WTC11 (cell line): ENCODE measurements at regions not wholly inside any gene's neighbourhood (a gene's known extent, or its start where the extent isn't known, plus 50 kb on each side); places are given as distances from the start of the nearest gene placed in this dataset.

Source experiments
- ATAC-seq: fragments of 200-7000 bp; cut with Tn5 transposase; 2 replicates; pipeline ENCODE4 v1.10.0; 2021; ENCODE audit warnings: mild to moderate bottlenecking, moderate library complexity
- CTCF ChIA-PET: fragments of 300-600 bp; sonication (Branson Sonifier 250); formaldehyde crosslinking; loops from one replicate; lab custom pipeline; 2021; ENCODE audit warnings: antibody characterized with exemption; lab: Charles Lee
- POLR2A ChIA-PET: fragments of 350-600 bp; sonication (Branson Sonifier 250); formaldehyde crosslinking; loops from one replicate; lab custom pipeline; 2021; ENCODE audit warnings: antibody characterized with exemption; lab: Charles Lee
- DNase-seq: peaks from one replicate; pipeline ENCODE4 v3.0.0; 2021; ENCODE audit warnings: low spot score
- H3K27ac Mint-ChIP-seq: 2 replicates; pipeline ENCODE4 v1.8.0; 2021; ENCODE audit warnings: mixed read lengths
- H3K27me3 Mint-ChIP-seq: 2 replicates; pipeline ENCODE4 v1.8.0; 2021; ENCODE audit warnings: low read depth, mild to moderate bottlenecking, moderate library complexity, mixed read lengths
- H3K36me3 Mint-ChIP-seq: 2 replicates; pipeline ENCODE4 v1.8.0; 2021; ENCODE audit warnings: mixed read lengths
- H3K4me1 Mint-ChIP-seq: 2 replicates; pipeline ENCODE4 v1.8.0; 2022; ENCODE audit warnings: mixed read lengths
- H3K4me3 Mint-ChIP-seq: 2 replicates; pipeline ENCODE4 v1.8.0; 2021; ENCODE audit warnings: mild to moderate bottlenecking, moderate library complexity, mixed read lengths
- H3K9me3 Mint-ChIP-seq: 2 replicates; pipeline ENCODE4 v1.8.0; 2021; ENCODE audit warnings: mixed read lengths
- AFF4 ChIP-seq: sonication (generic); formaldehyde crosslinking; IDR thresholded peaks from 2 replicates; pipeline ENCODE4 v1.8.1; 2023; ENCODE audit warnings: mild to moderate bottlenecking, missing genetic modification reagents, borderline replicate concordance
- ATF6 ChIP-seq: sonication (generic); formaldehyde crosslinking; IDR thresholded peaks from 2 replicates; pipeline ENCODE4 v1.8.1; 2023; ENCODE audit warnings: mild to moderate bottlenecking, missing genetic modification reagents
- CBFB ChIP-seq: sonication (generic); formaldehyde crosslinking; IDR thresholded peaks from 2 replicates; pipeline ENCODE4 v1.8.1; 2022; ENCODE audit warnings: mild to moderate bottlenecking, low read depth, missing genetic modification reagents
- E2F4 ChIP-seq: sonication (generic); formaldehyde crosslinking; IDR thresholded peaks from 2 replicates; pipeline ENCODE4 v1.8.1; 2022; ENCODE audit warnings: low read depth, mild to moderate bottlenecking, moderate library complexity, missing genetic modification reagents, borderline replicate concordance
- FOXJ3 ChIP-seq: sonication (generic); formaldehyde crosslinking; IDR thresholded peaks from 2 replicates; pipeline ENCODE4 v1.9.0; 2021; ENCODE audit warnings: missing genetic modification reagents, mild to moderate bottlenecking, borderline replicate concordance
- FOXP1 ChIP-seq: sonication (generic); formaldehyde crosslinking; IDR thresholded peaks from 2 replicates; pipeline ENCODE4 v1.8.0; 2022; ENCODE audit warnings: missing genetic modification reagents, mild to moderate bottlenecking, moderate library complexity, borderline replicate concordance
- MLX ChIP-seq: sonication (generic); formaldehyde crosslinking; IDR thresholded peaks from 2 replicates; pipeline ENCODE4 v1.8.1; 2023; ENCODE audit warnings: mild to moderate bottlenecking, missing genetic modification reagents, moderate library complexity
- STAT6 ChIP-seq: sonication (generic); formaldehyde crosslinking; conservative IDR thresholded peaks from 2 replicates; pipeline ENCODE4 v1.8.1; 2023; ENCODE audit warnings: mild to moderate bottlenecking, low read depth, missing genetic modification reagents, moderate library complexity
- USF1 ChIP-seq: sonication (generic); formaldehyde crosslinking; IDR thresholded peaks from 2 replicates; pipeline ENCODE4 v1.8.0; 2022; ENCODE audit warnings: mild to moderate bottlenecking, missing genetic modification reagents
- USF2 ChIP-seq: sonication (generic); formaldehyde crosslinking; IDR thresholded peaks from 2 replicates; pipeline ENCODE4 v1.8.1; 2023; ENCODE audit warnings: mild to moderate bottlenecking, missing genetic modification reagents, moderate library complexity
- ZBTB21 ChIP-seq: sonication (generic); formaldehyde crosslinking; IDR thresholded peaks from 2 replicates; pipeline ENCODE4 v1.8.1; 2023; ENCODE audit warnings: mild to moderate bottlenecking, missing genetic modification reagents, borderline replicate concordance
- ZNF281 ChIP-seq: sonication (generic); formaldehyde crosslinking; IDR thresholded peaks from 2 replicates; pipeline ENCODE4 v1.8.0; 2023; ENCODE audit warnings: mild to moderate bottlenecking, missing genetic modification reagents
- ZNF416 ChIP-seq: fragments of 250-450 bp; sonication (Bioruptor Pico); IDR thresholded peaks from 2 replicates; pipeline ENCODE4 v1.9.0; 2021; ENCODE audit warnings: mild to moderate bottlenecking, inconsistent platforms
- ZSCAN18 ChIP-seq: fragments of 250-450 bp; sonication (Bioruptor Pico); IDR thresholded peaks from 2 replicates; pipeline ENCODE4 v2.1.2; 2022; ENCODE audit warnings: mild to moderate bottlenecking, moderate library complexity

- POLR2A ChIA-PET: no interaction called here
- TF ChIP-seq FOXP1 (no peak), AFF4 (no peak), ZNF416 (no peak), USF1 (CRISPR knock-in tag) (no peak), E2F4 (CRISPR knock-in tag) (no peak), MLX (CRISPR knock-in tag) (no peak), ZBTB21 (CRISPR knock-in tag) (no peak), ATF6 (CRISPR knock-in tag) (no peak), CBFB (CRISPR knock-in tag) (no peak), USF2 (CRISPR knock-in tag) (no peak), STAT6 (CRISPR knock-in tag) (no peak), FOXJ3 (CRISPR knock-in tag) (no peak), ZNF281 (no peak), ZSCAN18 (no peak)
- H3K4me1 Mint-ChIP-seq: no peaks in the 10 kb centered on the region
- ATAC-seq (no peak), DNase-seq (no peak)
- H3K27ac Mint-ChIP-seq: no peak overlapping the region
- no peak overlapping the region for H3K4me3 Mint-ChIP-seq
- H3K27me3 Mint-ChIP-seq: peaks cover 7% of the 10 kb centered on the region
- H3K36me3 Mint-ChIP-seq: peaks cover 11% of the 10 kb centered on the region
- H3K9me3 Mint-ChIP-seq: peaks cover 23% of the 10 kb centered on the region
- CTCF ChIA-PET: no interaction called here
Observed at GRCh38 chr2:240356700-240357640, 78.5 kb upstream of the GPC1 start.
